PC-9 (cell line): ENCODE measurements at regions not wholly inside any gene's neighbourhood (a gene's known extent, or its start where the extent isn't known, plus 50 kb on each side); places are given as distances from the start of the nearest gene placed in this dataset.
"Not testable (repeated sequence)": the region's sequence is repeated elsewhere in the genome, so short reads cannot be mapped to it uniquely, and the experiment has no call there.

Experiments used
- EZH2 ChIP-seq: fragments of 200-600 bp; sonication (generic); IDR thresholded peaks from 2 replicates; pipeline ENCODE4 v1.8.0; 2017; ENCODE audit warnings: antibody characterized with exemption, low read depth
- TF ChIP-seq, protein P1 (sequence below): fragments of 200-600 bp; sonication (generic); conservative IDR thresholded peaks from 2 replicates; pipeline ENCODE4 v1.6.1; 2017; ENCODE audit warnings: mixed run types, antibody characterized with exemption, mild to moderate bottlenecking, moderate library complexity

DNA sequence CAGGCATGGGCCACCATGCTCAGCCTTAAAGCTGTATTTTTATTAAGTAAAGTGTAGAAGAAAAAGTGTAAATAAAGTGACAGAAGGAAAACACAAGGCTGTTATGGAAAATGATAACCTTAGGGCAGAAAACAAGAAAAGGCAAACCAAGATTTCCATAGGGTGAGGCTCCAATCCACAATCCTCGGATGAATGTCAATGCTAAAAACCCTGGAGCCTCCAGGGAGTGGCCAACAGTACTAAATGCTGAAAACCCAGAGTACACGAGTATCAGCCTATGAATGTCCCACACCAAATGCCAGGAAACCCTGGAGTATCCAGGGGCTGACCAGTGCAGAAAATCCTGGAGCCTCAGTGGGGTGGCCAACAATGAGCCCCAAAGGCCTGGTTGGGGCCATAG lies 292.6 kb downstream of the RPIA start:
- TF ChIP-seq, protein P1, sequence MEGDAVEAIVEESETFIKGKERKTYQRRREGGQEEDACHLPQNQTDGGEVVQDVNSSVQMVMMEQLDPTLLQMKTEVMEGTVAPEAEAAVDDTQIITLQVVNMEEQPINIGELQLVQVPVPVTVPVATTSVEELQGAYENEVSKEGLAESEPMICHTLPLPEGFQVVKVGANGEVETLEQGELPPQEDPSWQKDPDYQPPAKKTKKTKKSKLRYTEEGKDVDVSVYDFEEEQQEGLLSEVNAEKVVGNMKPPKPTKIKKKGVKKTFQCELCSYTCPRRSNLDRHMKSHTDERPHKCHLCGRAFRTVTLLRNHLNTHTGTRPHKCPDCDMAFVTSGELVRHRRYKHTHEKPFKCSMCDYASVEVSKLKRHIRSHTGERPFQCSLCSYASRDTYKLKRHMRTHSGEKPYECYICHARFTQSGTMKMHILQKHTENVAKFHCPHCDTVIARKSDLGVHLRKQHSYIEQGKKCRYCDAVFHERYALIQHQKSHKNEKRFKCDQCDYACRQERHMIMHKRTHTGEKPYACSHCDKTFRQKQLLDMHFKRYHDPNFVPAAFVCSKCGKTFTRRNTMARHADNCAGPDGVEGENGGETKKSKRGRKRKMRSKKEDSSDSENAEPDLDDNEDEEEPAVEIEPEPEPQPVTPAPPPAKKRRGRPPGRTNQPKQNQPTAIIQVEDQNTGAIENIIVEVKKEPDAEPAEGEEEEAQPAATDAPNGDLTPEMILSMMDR, result not testable (repeated sequence)
- not testable (repeated sequence) for TF ChIP-seq EZH2
